IPS-18a (cell line): ENCODE measurements at regions not wholly inside any gene's neighbourhood (a gene's known extent, or its start where the extent isn't known, plus 50 kb on each side); places are given as distances from the start of the nearest gene placed in this dataset.
"Not testable (repeated sequence)": the region's sequence is repeated elsewhere in the genome, so short reads cannot be mapped to it uniquely, and the experiment has no call there.

Source experiments
- H3K27ac ChIP-seq: one replicate; pipeline ENCODE4 v1.5.1; 2013; ENCODE audit warnings: low read length
- H3K27me3 ChIP-seq: one replicate; pipeline ENCODE4 v1.6.1; 2013; ENCODE audit warnings: mild to moderate bottlenecking, low read length; ENCODE audit not compliant: control insufficient read depth, insufficient read depth
- H3K36me3 ChIP-seq: one replicate; pipeline ENCODE4 v1.6.1; 2013; ENCODE audit warnings: low read depth, low read length; ENCODE audit not compliant: control insufficient read depth
- H3K4me1 ChIP-seq: one replicate; pipeline ENCODE4 v1.6.1; 2013; ENCODE audit warnings: low read depth, low read length; ENCODE audit not compliant: control insufficient read depth
- H3K4me3 ChIP-seq: one replicate; pipeline ENCODE4 v1.5.1; 2013; ENCODE audit warnings: low read length
- H3K9ac ChIP-seq: one replicate; pipeline ENCODE4 v1.6.1; 2013; ENCODE audit warnings: mild to moderate bottlenecking, low read length, moderate library complexity
- H3K9me3 ChIP-seq: one replicate; pipeline ENCODE4 v1.6.1; 2013; ENCODE audit warnings: low read depth, low read length; ENCODE audit not compliant: control insufficient read depth

GRCh38 chr3:21898316-21898715 is 147.3 kb upstream of the ZNF385D start:
- no peak overlapping the region for H3K9ac ChIP-seq
- no peaks in the 10 kb centered on the region for H3K36me3 ChIP-seq
- no peaks in the 10 kb centered on the region for H3K4me1 ChIP-seq
- H3K27me3 ChIP-seq: no peaks in the 10 kb centered on the region
- H3K4me3 ChIP-seq: no peak overlapping the region
- H3K9me3 ChIP-seq: no peaks in the 10 kb centered on the region
- no peak overlapping the region for H3K27ac ChIP-seq

DNA sequence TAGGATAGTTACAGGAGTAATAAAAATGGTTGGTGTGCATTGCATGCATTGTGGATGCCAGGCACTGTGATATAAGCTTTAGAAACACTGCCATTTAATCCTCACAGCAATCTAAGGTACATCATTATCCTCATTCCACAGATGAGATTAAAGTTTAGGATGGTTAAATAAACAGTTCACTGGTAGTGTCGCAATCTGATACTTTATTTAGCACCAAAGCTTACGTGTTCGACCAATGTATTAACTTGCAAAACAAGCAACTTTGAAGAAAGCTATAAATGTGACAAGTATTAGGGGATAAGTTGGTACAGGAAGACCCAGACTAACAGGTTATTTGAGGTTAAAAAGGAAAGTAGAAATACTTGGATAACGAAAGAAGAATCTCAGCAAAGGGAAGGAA is 150.5 kb upstream of the ZNF385D start:
- no peaks in the 10 kb centered on the region for H3K27me3 ChIP-seq
- no peak overlapping the region for H3K4me3 ChIP-seq
- no peak overlapping the region for H3K27ac ChIP-seq
- no peaks in the 10 kb centered on the region for H3K9me3 ChIP-seq
- H3K36me3 ChIP-seq: no peaks in the 10 kb centered on the region
- H3K9ac ChIP-seq: no peak overlapping the region
- no peaks in the 10 kb centered on the region for H3K4me1 ChIP-seq

DNA sequence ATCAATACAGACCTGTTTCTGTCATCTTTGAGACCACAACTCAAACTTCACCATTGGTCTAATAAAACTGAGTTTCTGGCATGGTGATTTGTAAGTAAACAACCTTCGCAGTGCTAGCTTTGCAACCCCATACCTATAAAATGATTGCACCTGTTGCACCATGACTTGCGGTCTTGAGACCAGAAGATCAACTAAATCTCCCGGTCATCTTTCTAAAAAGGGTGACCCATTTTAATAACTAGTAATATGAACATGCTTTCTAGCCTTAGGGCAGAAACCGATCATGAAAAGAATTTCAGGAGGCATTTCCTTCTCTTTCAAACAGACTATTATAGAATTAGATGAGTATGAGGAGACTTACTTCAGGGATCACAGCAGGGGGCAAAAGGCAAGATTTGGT is 151.9 kb upstream of the ZNF385D start:
- Histone ChIP-seq H3K36me3 (no peaks in the 10 kb centered on the region), H3K9ac (no peak overlapping the region), H3K4me1 (no peaks in the 10 kb centered on the region), H3K27ac (no peak overlapping the region), H3K9me3 (no peaks in the 10 kb centered on the region), H3K4me3 (no peak overlapping the region), H3K27me3 (no peaks in the 10 kb centered on the region)

DNA sequence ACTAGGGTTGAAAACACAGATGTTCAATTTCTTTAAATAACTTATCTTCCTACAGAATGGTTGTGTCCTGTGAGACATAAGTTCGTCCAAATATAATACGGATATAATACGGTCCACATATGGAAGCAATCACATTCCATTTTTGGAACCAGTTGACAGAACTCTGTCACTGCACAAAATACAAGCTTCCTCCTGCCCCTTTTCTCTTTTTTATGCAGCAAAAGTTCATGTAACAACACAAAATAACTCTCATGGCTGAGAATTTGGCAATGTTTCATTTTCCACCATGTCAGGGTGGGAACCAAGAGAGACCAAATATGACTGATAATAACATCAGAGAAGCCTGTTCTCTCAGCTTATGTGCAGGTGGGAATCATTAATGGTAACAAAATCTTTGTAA is 158.1 kb upstream of the ZNF385D start:
- H3K36me3 ChIP-seq: no peaks in the 10 kb centered on the region
- H3K27ac ChIP-seq: no peak overlapping the region
- H3K9ac ChIP-seq: no peak overlapping the region
- H3K4me1 ChIP-seq: no peaks in the 10 kb centered on the region
- no peaks in the 10 kb centered on the region for H3K9me3 ChIP-seq
- no peaks in the 10 kb centered on the region for H3K27me3 ChIP-seq
- no peak overlapping the region for H3K4me3 ChIP-seq

GRCh38 chr3:21912711-21913110 is 161.7 kb upstream of the ZNF385D start:
- no peak overlapping the region for H3K27ac ChIP-seq
- no peaks in the 10 kb centered on the region for H3K9me3 ChIP-seq
- peaks cover 6% of the 10 kb centered on the region for H3K4me1 ChIP-seq
- H3K4me3 ChIP-seq: no peak overlapping the region
- no peaks in the 10 kb centered on the region for H3K27me3 ChIP-seq
- H3K9ac ChIP-seq: no peak overlapping the region
- H3K36me3 ChIP-seq: no peaks in the 10 kb centered on the region

- Histone ChIP-seq H3K9ac (no peak overlapping the region), H3K27ac (no peak overlapping the region), H3K36me3 (no peaks in the 10 kb centered on the region), H3K27me3 (no peaks in the 10 kb centered on the region), H3K4me1 (peaks cover 6% of the 10 kb centered on the region), H3K9me3 (no peaks in the 10 kb centered on the region), H3K4me3 (no peak overlapping the region)
These were observed 162.8 kb upstream of the ZNF385D start for GRCh38 chr3:21913791-21914190.

- no peak overlapping the region for H3K4me3 ChIP-seq
These were observed 163.4 kb upstream of the ZNF385D start for GRCh38 chr3:21914451-21914850.

DNA sequence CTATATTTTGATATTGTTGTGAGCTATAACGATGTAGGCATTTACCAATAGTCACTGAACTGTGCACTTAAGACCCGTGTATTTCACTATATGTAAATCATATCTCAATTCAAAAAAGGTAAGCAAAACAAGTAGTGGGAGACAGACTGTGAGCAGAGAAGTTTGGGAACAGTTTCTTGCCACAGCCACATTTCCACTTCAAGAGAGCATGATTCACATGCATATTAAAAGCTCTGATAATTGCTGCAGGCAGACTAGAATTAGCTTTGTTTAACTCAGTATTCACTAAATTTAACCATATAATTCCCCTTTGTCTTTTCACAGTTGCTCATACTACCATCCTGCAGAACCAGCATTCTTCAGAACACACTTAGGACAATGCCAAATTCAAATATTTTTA is 168.4 kb upstream of the ZNF385D start:
- no peak overlapping the region for H3K27ac ChIP-seq
- no peak overlapping the region for H3K9ac ChIP-seq

More at GRCh38 chr3:21914451-21914850, 163.4 kb upstream of the ZNF385D start:
- no peak overlapping the region for H3K27ac ChIP-seq
- no peaks in the 10 kb centered on the region for H3K27me3 ChIP-seq
- H3K4me1 ChIP-seq: peaks cover 6% of the 10 kb centered on the region
- H3K36me3 ChIP-seq: no peaks in the 10 kb centered on the region
- no peaks in the 10 kb centered on the region for H3K9me3 ChIP-seq
- no peak overlapping the region for H3K9ac ChIP-seq

GRCh38 chr3:21920421-21920861 is 169.4 kb upstream of the ZNF385D start:
- H3K9ac ChIP-seq: no peak overlapping the region
- H3K4me1 ChIP-seq: peaks cover 11% of the 10 kb centered on the region
- H3K36me3 ChIP-seq: no peaks in the 10 kb centered on the region
- no peak overlapping the region for H3K4me3 ChIP-seq
- H3K9me3 ChIP-seq: no peaks in the 10 kb centered on the region
- no peaks in the 10 kb centered on the region for H3K27me3 ChIP-seq
- no peak overlapping the region for H3K27ac ChIP-seq

More for the DNA sequence above, 168.4 kb upstream of the ZNF385D start:
- H3K4me3 ChIP-seq: no peak overlapping the region
- H3K27me3 ChIP-seq: no peaks in the 10 kb centered on the region
- no peaks in the 10 kb centered on the region for H3K9me3 ChIP-seq
- no peaks in the 10 kb centered on the region for H3K36me3 ChIP-seq
- peaks cover 14% of the 10 kb centered on the region for H3K4me1 ChIP-seq

GRCh38 chr3:21923156-21923555 is 172.1 kb upstream of the ZNF385D start:
- not testable (repeated sequence) for H3K9me3 ChIP-seq

GRCh38 chr3:21927261-21927660 is 176.3 kb upstream of the ZNF385D start:
- H3K27ac ChIP-seq: no peak overlapping the region
- H3K4me1 ChIP-seq: no peaks in the 10 kb centered on the region
- H3K4me3 ChIP-seq: no peak overlapping the region
- H3K9me3 ChIP-seq: no peaks in the 10 kb centered on the region
- H3K36me3 ChIP-seq: no peaks in the 10 kb centered on the region
- no peak overlapping the region for H3K9ac ChIP-seq
- H3K27me3 ChIP-seq: no peaks in the 10 kb centered on the region

More at GRCh38 chr3:21923156-21923555, 172.1 kb upstream of the ZNF385D start:
- H3K4me3 ChIP-seq, H3K27me3 ChIP-seq, H3K9ac ChIP-seq, H3K36me3 ChIP-seq, H3K4me1 ChIP-seq, H3K27ac ChIP-seq: not testable (repeated sequence)

DNA sequence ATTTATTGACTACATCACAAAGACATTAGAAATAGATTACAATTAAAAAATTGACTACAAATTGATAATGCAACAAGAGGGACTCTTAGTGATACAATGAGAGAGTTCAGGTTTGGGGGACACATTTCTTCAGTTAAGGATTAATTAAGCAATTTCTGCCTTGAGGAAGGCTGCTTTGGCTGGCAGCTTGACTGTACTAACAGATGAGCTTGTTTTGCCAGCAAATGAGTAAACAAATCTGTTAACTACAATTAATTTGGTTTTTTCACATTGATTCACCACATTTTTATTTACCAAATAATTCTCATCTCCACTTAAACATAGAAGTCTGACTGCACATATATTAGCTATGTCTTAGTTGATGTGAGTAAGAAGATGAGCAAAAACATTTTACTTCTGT is 183.6 kb upstream of the ZNF385D start:
- Histone ChIP-seq H3K9me3 (no peaks in the 10 kb centered on the region), H3K27me3 (no peaks in the 10 kb centered on the region), H3K4me3 (no peak overlapping the region), H3K27ac (no peak overlapping the region), H3K36me3 (no peaks in the 10 kb centered on the region), H3K4me1 (no peaks in the 10 kb centered on the region), H3K9ac (no peak overlapping the region)
